ENCODE measurements at regions not wholly inside any gene's neighbourhood (a gene's known extent, or its start where the extent isn't known, plus 50 kb on each side); places are given as distances from the start of the nearest gene placed in this dataset.

DNA sequence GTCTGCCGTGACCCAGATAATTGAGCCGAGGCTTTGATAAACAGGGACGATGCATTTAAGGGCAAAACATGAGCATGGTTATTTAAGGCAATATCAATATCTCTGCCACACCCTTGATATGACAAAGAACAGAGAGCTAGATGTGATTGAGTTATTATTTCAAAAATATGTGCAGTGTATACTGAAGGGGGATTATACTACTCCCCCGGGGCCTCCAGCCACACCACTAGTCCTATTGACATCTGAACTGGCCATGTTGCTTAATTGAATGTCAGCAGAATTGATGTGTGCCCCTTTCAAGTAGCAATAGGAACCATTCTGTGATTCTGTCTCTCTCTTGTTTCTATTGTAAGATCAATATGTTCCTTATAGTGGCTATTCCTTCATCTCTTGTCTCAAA, 794.8 kb upstream of the SEL1L start:
- Histone ChIP-seq H3K9me3 (ENCODE audit: control insufficient read depth in 1 of 2, low read length in 2 of 2) (peaks cover 5 to 13% of the 10 kb centered on the region in 2 donors), H3K4me3 (ENCODE audit: low read depth in 1 of 2, low read length in 2 of 2) (no peak overlapping the region), H3K4me1 (ENCODE audit: control insufficient read depth in 1 of 2, insufficient read depth in 2 of 2, low read length in 2 of 2) (no peaks in the 10 kb centered on the region), H3K9ac (ENCODE audit: low read depth in 1 of 2, low read length in 2 of 2) (no peak overlapping the region), H3K36me3 (ENCODE audit: control insufficient read depth in 1 of 2, insufficient read depth in 2 of 2, low read length in 2 of 2) (no peaks in the 10 kb centered on the region), H3K27ac (ENCODE audit: low read depth, low read length) (no peak overlapping the region), H3K27me3 (ENCODE audit: control insufficient read depth in 1 of 2, insufficient read depth in 2 of 2, low read length in 2 of 2) (no peaks in the 10 kb centered on the region)

- Histone ChIP-seq H3K4me1 (ENCODE audit: control insufficient read depth in 1 of 2, insufficient read depth in 2 of 2, low read length in 2 of 2) (no peaks in the 10 kb centered on the region), H3K9me3 (ENCODE audit: control insufficient read depth in 1 of 2, low read length in 2 of 2) (peaks cover 0 to 3% of the 10 kb centered on the region in 2 donors), H3K27ac (ENCODE audit: low read depth, low read length) (no peak overlapping the region), H3K36me3 (ENCODE audit: control insufficient read depth in 1 of 2, insufficient read depth in 2 of 2, low read length in 2 of 2) (no peaks in the 10 kb centered on the region), H3K27me3 (ENCODE audit: control insufficient read depth in 1 of 2, insufficient read depth in 2 of 2, low read length in 2 of 2) (no peaks in the 10 kb centered on the region), H3K4me3 (ENCODE audit: low read depth in 1 of 2, low read length in 2 of 2) (no peak overlapping the region), H3K9ac (ENCODE audit: low read depth in 1 of 2, low read length in 2 of 2) (no peak overlapping the region)
These were observed 807.7 kb upstream of the SEL1L start for GRCh38 chr14:82341261-82341810.

GRCh38 chr14:82342596-82342995, 808.9 kb upstream of the SEL1L start:
- H3K4me3 ChIP-seq (ENCODE audit: low read depth in 1 of 2, low read length in 2 of 2), result no peak overlapping the region
- no peaks in the 10 kb centered on the region for H3K36me3 ChIP-seq (ENCODE audit: control insufficient read depth in 1 of 2, insufficient read depth in 2 of 2, low read length in 2 of 2)
- peaks cover 0 to 3% of the 10 kb centered on the region in 2 donors for H3K9me3 ChIP-seq (ENCODE audit: control insufficient read depth in 1 of 2, low read length in 2 of 2)
- H3K4me1 ChIP-seq (ENCODE audit: control insufficient read depth in 1 of 2, insufficient read depth in 2 of 2, low read length in 2 of 2), result no peaks in the 10 kb centered on the region
- H3K27me3 ChIP-seq (ENCODE audit: control insufficient read depth in 1 of 2, insufficient read depth in 2 of 2, low read length in 2 of 2), result no peaks in the 10 kb centered on the region
- no peak overlapping the region for H3K27ac ChIP-seq (ENCODE audit: low read depth, low read length)
- no peak overlapping the region for H3K9ac ChIP-seq (ENCODE audit: low read depth in 1 of 2, low read length in 2 of 2)

DNA sequence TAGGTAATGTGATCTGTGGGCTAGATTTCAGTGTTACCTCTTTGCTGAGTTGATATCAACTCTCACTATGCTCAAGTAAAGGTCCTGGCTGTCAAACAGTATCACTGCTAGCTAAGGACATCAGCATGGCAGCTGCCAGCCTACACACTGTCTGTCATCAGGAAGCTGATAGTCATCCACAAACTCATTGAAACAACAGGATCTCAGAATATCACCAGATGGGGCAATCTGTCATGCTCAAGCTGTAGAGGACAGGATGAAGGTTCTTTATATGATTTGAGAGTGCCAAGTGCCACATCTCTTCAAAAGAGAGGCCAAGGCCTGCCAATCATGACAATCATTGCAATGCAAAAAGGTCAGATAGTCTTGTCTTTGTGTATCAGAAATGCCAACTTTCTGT, 811.5 kb upstream of the SEL1L start:
- H3K36me3 ChIP-seq (ENCODE audit: control insufficient read depth in 1 of 2, insufficient read depth in 2 of 2, low read length in 2 of 2), result no peaks in the 10 kb centered on the region
- no peaks in the 10 kb centered on the region for H3K4me1 ChIP-seq (ENCODE audit: control insufficient read depth in 1 of 2, insufficient read depth in 2 of 2, low read length in 2 of 2)
- peaks cover 0 to 1% of the 10 kb centered on the region in 2 donors for H3K9me3 ChIP-seq (ENCODE audit: control insufficient read depth in 1 of 2, low read length in 2 of 2)
- H3K27ac ChIP-seq (ENCODE audit: low read depth, low read length), result no peak overlapping the region
- no peak overlapping the region for H3K9ac ChIP-seq (ENCODE audit: low read depth in 1 of 2, low read length in 2 of 2)
- no peaks in the 10 kb centered on the region for H3K27me3 ChIP-seq (ENCODE audit: control insufficient read depth in 1 of 2, insufficient read depth in 2 of 2, low read length in 2 of 2)
- no peak overlapping the region for H3K4me3 ChIP-seq (ENCODE audit: low read depth in 1 of 2, low read length in 2 of 2)

DNA sequence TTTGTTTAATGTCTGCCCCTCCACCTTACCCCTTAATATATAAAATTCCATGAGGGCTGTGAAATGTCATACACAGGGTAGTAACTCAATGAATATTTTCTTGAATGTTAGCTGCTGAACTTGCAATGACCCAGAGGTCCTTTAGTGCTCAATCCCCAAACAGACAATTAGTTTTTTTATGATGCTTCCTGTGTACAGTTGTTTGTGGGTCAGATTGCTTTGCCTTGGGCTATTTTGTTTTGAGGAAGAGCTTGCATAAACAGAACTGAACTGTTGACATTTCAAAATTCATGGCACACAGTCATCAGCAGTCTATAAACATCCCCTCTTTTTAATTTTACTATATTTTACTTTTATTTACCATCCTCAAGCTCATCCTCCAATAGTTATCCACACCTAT, 820.5 kb upstream of the SEL1L start:
- Histone ChIP-seq H3K9me3 (ENCODE audit: control insufficient read depth in 1 of 2, low read length in 2 of 2) (peaks cover 4% of the 10 kb centered on the region in 2 donors), H3K4me3 (ENCODE audit: low read depth in 1 of 2, low read length in 2 of 2) (no peak overlapping the region), H3K9ac (ENCODE audit: low read depth in 1 of 2, low read length in 2 of 2) (no peak overlapping the region), H3K4me1 (ENCODE audit: control insufficient read depth in 1 of 2, insufficient read depth in 2 of 2, low read length in 2 of 2) (no peaks in the 10 kb centered on the region), H3K27me3 (ENCODE audit: control insufficient read depth in 1 of 2, insufficient read depth in 2 of 2, low read length in 2 of 2) (no peaks in the 10 kb centered on the region), H3K36me3 (ENCODE audit: control insufficient read depth in 1 of 2, insufficient read depth in 2 of 2, low read length in 2 of 2) (no peaks in the 10 kb centered on the region), H3K27ac (ENCODE audit: low read depth, low read length) (no peak overlapping the region)

DNA sequence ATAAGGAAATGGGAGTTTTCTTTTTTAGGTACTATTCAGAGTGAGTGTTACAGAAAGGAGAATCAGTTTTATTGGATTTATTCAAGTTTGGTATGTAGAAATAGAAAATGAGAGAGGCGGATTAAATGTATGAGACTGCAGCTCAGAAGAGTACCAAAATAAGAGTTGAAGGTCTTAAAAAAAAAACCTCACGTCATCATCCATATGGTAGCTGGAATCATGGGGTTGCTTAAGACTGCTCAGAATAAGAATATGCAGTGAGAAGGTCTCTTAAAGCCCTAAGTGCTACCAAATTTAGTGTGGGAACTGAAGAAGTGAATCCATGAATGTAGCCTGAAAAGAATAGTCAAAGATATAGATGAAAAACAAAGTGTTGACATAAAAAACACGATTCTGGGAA, 825.5 kb upstream of the SEL1L start:
- Histone ChIP-seq H3K27me3 (ENCODE audit: control insufficient read depth in 1 of 2, insufficient read depth in 2 of 2, low read length in 2 of 2) (no peaks in the 10 kb centered on the region), H3K9me3 (ENCODE audit: control insufficient read depth in 1 of 2, low read length in 2 of 2) (peaks cover 4% of the 10 kb centered on the region in 2 donors), H3K36me3 (ENCODE audit: control insufficient read depth in 1 of 2, insufficient read depth in 2 of 2, low read length in 2 of 2) (no peaks in the 10 kb centered on the region), H3K9ac (ENCODE audit: low read depth in 1 of 2, low read length in 2 of 2) (no peak overlapping the region), H3K4me1 (ENCODE audit: control insufficient read depth in 1 of 2, insufficient read depth in 2 of 2, low read length in 2 of 2) (no peaks in the 10 kb centered on the region), H3K4me3 (ENCODE audit: low read depth in 1 of 2, low read length in 2 of 2) (no peak overlapping the region), H3K27ac (ENCODE audit: low read depth, low read length) (no peak overlapping the region)

DNA sequence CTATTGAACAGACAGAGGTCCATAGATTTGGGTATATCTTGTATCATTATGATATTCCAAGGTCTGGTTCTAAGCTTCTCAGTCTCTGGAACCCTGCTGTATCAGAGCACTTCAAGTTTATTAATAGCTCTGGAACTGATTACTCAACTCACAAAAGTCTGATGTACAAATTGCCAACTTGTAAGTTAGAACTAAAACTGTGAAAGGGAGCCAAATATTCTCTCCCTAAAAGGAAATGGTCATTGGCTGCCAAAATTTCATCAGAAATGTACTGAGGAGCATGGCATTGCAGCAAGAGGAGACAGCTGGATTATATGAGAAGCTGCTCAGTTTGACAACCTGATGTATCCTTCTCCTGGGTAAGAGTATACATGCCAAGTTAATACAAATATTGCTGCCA, 828.8 kb upstream of the SEL1L start:
- H3K27ac ChIP-seq (ENCODE audit: low read depth, low read length), result no peak overlapping the region
- H3K4me3 ChIP-seq (ENCODE audit: low read depth in 1 of 2, low read length in 2 of 2), result no peak overlapping the region
- no peaks in the 10 kb centered on the region for H3K27me3 ChIP-seq (ENCODE audit: control insufficient read depth in 1 of 2, insufficient read depth in 2 of 2, low read length in 2 of 2)
- no peaks in the 10 kb centered on the region for H3K36me3 ChIP-seq (ENCODE audit: control insufficient read depth in 1 of 2, insufficient read depth in 2 of 2, low read length in 2 of 2)
- H3K9me3 ChIP-seq (ENCODE audit: control insufficient read depth in 1 of 2, low read length in 2 of 2), result peaks cover 0 to 7% of the 10 kb centered on the region in 2 donors
- H3K4me1 ChIP-seq (ENCODE audit: control insufficient read depth in 1 of 2, insufficient read depth in 2 of 2, low read length in 2 of 2), result no peaks in the 10 kb centered on the region
- H3K9ac ChIP-seq (ENCODE audit: low read depth in 1 of 2, low read length in 2 of 2), result no peak overlapping the region

DNA sequence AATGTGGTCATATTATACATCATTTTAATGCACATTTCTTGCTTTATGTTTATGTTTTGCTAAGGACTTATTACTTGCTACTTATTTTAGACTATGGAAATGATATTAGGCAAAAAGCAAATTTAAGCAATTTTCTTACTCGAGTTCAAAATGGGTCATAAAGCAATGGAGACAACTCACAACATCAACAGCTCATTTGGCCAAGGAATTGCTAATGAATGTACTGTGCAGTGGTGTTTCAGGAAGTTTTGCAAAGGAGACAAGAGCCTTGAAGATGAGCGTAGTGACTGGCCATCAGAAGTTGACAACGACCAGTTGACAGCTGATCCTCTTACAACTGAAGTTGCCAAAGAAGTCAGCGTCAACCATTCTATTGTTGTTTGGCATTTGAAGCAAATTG, 831.8 kb upstream of the SEL1L start:
- Histone ChIP-seq H3K4me3 (ENCODE audit: low read depth in 1 of 2, low read length in 2 of 2) (no peak overlapping the region), H3K9me3 (ENCODE audit: control insufficient read depth in 1 of 2, low read length in 2 of 2) (peaks cover 4 to 13% of the 10 kb centered on the region in 2 donors), H3K27ac (ENCODE audit: low read depth, low read length) (no peak overlapping the region), H3K4me1 (ENCODE audit: control insufficient read depth in 1 of 2, insufficient read depth in 2 of 2, low read length in 2 of 2) (no peaks in the 10 kb centered on the region), H3K27me3 (ENCODE audit: control insufficient read depth in 1 of 2, insufficient read depth in 2 of 2, low read length in 2 of 2) (no peaks in the 10 kb centered on the region), H3K9ac (ENCODE audit: low read depth in 1 of 2, low read length in 2 of 2) (no peak overlapping the region), H3K36me3 (ENCODE audit: control insufficient read depth in 1 of 2, insufficient read depth in 2 of 2, low read length in 2 of 2) (no peaks in the 10 kb centered on the region)

DNA sequence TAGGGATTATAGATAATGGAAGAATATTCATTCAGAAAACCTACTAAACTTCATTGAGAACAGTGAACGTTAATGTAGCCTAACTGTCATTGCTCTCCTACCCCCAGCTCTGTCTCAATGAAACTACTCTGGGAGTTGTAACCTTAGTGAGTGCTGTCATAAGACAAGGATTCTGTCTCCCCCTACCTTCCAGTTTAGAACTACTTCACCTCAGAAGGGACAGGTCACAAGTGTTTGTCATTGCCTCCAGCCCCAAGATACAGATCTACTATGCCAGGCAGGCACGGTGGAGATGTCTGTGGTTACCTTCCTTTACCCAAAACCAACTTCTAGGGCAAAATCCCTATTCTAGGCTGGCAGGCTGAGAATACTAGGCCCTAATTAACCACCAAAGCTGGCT, 833.1 kb upstream of the SEL1L start:
- peaks cover 4 to 13% of the 10 kb centered on the region in 2 donors for H3K9me3 ChIP-seq (ENCODE audit: control insufficient read depth in 1 of 2, low read length in 2 of 2)

GRCh38 chr14:82379291-82379690, 845.6 kb upstream of the SEL1L start:
- Histone ChIP-seq H3K4me1 (ENCODE audit: control insufficient read depth in 1 of 2, insufficient read depth in 2 of 2, low read length in 2 of 2) (no peaks in the 10 kb centered on the region), H3K27me3 (ENCODE audit: control insufficient read depth in 1 of 2, insufficient read depth in 2 of 2, low read length in 2 of 2) (no peaks in the 10 kb centered on the region), H3K36me3 (ENCODE audit: control insufficient read depth in 1 of 2, insufficient read depth in 2 of 2, low read length in 2 of 2) (no peaks in the 10 kb centered on the region), H3K4me3 (ENCODE audit: low read depth in 1 of 2, low read length in 2 of 2) (no peak overlapping the region), H3K9me3 (ENCODE audit: control insufficient read depth in 1 of 2, low read length in 2 of 2) (no peaks in the 10 kb centered on the region), H3K27ac (ENCODE audit: low read depth, low read length) (no peak overlapping the region), H3K9ac (ENCODE audit: low read depth in 1 of 2, low read length in 2 of 2) (no peak overlapping the region)

More for the DNA sequence above, 833.1 kb upstream of the SEL1L start:
- no peak overlapping the region for H3K4me3 ChIP-seq (ENCODE audit: low read depth in 1 of 2, low read length in 2 of 2)
- no peak overlapping the region for H3K9ac ChIP-seq (ENCODE audit: low read depth in 1 of 2, low read length in 2 of 2)
- no peak overlapping the region for H3K27ac ChIP-seq (ENCODE audit: low read depth, low read length)
- H3K36me3 ChIP-seq (ENCODE audit: control insufficient read depth in 1 of 2, insufficient read depth in 2 of 2, low read length in 2 of 2), result no peaks in the 10 kb centered on the region
- no peaks in the 10 kb centered on the region for H3K27me3 ChIP-seq (ENCODE audit: control insufficient read depth in 1 of 2, insufficient read depth in 2 of 2, low read length in 2 of 2)
- no peaks in the 10 kb centered on the region for H3K4me1 ChIP-seq (ENCODE audit: control insufficient read depth in 1 of 2, insufficient read depth in 2 of 2, low read length in 2 of 2)

DNA sequence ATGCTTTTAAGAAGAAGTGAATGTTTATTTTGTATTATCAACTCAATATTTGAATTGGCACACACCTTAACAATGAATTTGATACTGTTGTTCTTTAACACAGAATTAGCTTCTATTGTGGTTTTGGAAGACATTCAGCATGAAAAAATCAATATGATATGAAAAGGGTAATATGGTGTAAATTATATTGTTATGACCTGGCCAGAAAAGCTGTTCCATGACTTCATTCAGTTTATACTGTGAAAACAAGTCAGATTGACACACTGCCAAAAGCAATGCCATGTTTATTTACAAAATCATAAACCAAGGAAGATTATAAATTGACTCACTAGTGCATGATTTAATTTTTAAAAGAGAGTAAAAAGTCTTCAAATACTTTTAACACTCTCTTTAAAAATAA, 851.4 kb upstream of the SEL1L start:
- H3K27me3 ChIP-seq (ENCODE audit: control insufficient read depth in 1 of 2, insufficient read depth in 2 of 2, low read length in 2 of 2), result no peaks in the 10 kb centered on the region
- no peak overlapping the region for H3K27ac ChIP-seq (ENCODE audit: low read depth, low read length)
- H3K4me1 ChIP-seq (ENCODE audit: control insufficient read depth in 1 of 2, insufficient read depth in 2 of 2, low read length in 2 of 2), result no peaks in the 10 kb centered on the region
- H3K36me3 ChIP-seq (ENCODE audit: control insufficient read depth in 1 of 2, insufficient read depth in 2 of 2, low read length in 2 of 2), result no peaks in the 10 kb centered on the region
- peaks cover 0 to 5% of the 10 kb centered on the region in 2 donors for H3K9me3 ChIP-seq (ENCODE audit: control insufficient read depth in 1 of 2, low read length in 2 of 2)
- H3K4me3 ChIP-seq (ENCODE audit: low read depth in 1 of 2, low read length in 2 of 2), result no peak overlapping the region
- H3K9ac ChIP-seq (ENCODE audit: low read depth in 1 of 2, low read length in 2 of 2), result no peak overlapping the region
